ENCODE measurements at regions not wholly inside any gene's neighbourhood (a gene's known extent, or its start where the extent isn't known, plus 50 kb on each side); places are given as distances from the start of the nearest gene placed in this dataset.

DNA sequence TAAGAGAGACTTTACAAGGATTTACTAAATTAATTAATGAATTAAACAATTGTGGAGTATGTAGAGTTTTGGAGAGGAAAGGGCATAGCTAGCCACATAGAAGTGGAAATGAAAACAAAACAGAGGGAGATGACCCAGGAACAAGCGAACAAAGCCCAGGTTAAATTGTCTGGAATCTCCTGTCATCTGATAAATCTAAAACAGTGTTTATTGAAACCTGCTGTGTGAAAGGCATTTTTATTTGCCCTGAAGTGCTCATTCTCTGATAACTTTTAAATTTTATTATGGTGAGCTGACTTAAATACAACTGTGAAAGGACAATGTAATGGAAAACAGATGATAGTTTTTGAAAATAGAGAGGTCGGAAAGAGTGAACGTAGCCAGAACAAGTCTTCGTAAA lies 682.8 kb upstream of the KIRREL3 start:
- peaks cover 0 to 2% of the 10 kb centered on the region in 2 donors for H3K9me3 ChIP-seq
- TF ChIP-seq, protein P1, sequence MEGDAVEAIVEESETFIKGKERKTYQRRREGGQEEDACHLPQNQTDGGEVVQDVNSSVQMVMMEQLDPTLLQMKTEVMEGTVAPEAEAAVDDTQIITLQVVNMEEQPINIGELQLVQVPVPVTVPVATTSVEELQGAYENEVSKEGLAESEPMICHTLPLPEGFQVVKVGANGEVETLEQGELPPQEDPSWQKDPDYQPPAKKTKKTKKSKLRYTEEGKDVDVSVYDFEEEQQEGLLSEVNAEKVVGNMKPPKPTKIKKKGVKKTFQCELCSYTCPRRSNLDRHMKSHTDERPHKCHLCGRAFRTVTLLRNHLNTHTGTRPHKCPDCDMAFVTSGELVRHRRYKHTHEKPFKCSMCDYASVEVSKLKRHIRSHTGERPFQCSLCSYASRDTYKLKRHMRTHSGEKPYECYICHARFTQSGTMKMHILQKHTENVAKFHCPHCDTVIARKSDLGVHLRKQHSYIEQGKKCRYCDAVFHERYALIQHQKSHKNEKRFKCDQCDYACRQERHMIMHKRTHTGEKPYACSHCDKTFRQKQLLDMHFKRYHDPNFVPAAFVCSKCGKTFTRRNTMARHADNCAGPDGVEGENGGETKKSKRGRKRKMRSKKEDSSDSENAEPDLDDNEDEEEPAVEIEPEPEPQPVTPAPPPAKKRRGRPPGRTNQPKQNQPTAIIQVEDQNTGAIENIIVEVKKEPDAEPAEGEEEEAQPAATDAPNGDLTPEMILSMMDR (IDR thresholded peaks at IDR 0.05), result no peak
- no peaks in the 10 kb centered on the region for H3K36me3 ChIP-seq
- no peak for DNase-seq (ENCODE audit: low spot score)
- H3K27me3 ChIP-seq, result no peaks in the 10 kb centered on the region
- H3K4me1 ChIP-seq, result no peaks in the 10 kb centered on the region
- H3K27ac ChIP-seq, result no peak overlapping the region
- no peak overlapping the region for H3K4me3 ChIP-seq

DNA sequence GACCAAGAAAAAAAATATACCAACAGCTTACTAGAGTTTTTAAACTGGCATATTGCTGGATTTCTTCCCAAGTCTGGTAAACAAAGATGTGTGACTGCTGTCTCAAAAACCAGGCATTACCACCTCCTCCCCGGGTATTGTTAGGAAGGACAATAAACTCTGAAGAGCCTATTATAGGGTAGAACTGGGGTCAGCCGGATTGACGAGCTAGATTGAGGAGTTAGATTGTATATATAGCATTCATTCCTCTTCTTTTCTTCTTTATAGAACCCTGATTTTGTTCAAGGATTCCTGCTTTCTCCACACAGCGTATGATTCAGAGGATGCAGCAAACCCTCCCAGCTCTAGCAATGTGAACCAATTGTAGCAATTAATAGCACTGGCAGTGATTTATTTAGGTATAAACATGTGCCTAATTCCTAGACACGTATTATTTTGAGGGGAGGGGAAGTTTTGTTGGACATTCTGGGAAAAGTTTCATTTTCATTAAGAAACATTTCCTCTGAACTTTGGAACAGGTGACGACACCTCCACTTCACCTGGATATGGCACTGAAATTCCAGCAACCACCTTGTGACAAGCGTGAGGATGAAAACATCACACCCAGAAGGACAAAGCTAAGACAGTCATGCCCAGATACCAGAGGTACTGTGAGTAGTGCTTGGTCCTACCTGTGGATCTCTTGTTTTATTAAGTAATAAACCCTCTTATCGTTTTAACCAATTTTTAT lies 679.4 kb upstream of the KIRREL3 start:
- no peaks in the 10 kb centered on the region for H3K36me3 ChIP-seq

DNA sequence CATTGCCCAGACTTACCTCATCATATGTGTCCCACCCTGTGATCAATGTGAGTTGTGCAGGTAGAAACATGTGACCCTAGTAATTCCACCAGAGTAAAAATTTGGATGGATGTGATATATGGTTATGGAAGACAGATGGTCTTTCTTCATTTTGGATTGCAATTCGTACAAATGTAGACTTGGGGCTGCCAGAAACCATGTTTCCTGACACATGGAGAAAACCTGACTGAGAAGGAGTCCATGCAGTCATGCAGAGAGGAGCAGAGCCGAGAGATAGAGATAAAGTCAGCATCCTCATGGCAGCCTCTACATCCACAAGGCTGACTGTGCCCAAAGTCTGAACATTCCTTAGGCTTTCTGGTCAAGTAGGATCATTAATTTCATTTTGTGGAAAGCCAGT lies 678.1 kb upstream of the KIRREL3 start:
- peaks cover 0 to 2% of the 10 kb centered on the region in 2 donors for H3K9me3 ChIP-seq
- H3K36me3 ChIP-seq, result no peaks in the 10 kb centered on the region
- H3K4me3 ChIP-seq, result no peak overlapping the region
- peaks cover 0 to 5% of the 10 kb centered on the region in 2 donors for H3K4me1 ChIP-seq
- TF ChIP-seq, protein P1 (IDR thresholded peaks at IDR 0.05), result no peak
- no peaks in the 10 kb centered on the region for H3K27me3 ChIP-seq
- H3K27ac ChIP-seq, result no peak overlapping the region
- DNase-seq (ENCODE audit: low spot score), result no peak

More for the DNA sequence above, 679.4 kb upstream of the KIRREL3 start:
- H3K4me3 ChIP-seq, result no peak overlapping the region
- DNase-seq (ENCODE audit: low spot score), result no peak
- H3K4me1 ChIP-seq, result peaks cover 0 to 5% of the 10 kb centered on the region in 2 donors
- H3K27ac ChIP-seq, result no peak overlapping the region
- TF ChIP-seq, protein P1 (IDR thresholded peaks at IDR 0.05), result no peak
- peaks cover 0 to 2% of the 10 kb centered on the region in 2 donors for H3K9me3 ChIP-seq
- no peaks in the 10 kb centered on the region for H3K27me3 ChIP-seq

DNA sequence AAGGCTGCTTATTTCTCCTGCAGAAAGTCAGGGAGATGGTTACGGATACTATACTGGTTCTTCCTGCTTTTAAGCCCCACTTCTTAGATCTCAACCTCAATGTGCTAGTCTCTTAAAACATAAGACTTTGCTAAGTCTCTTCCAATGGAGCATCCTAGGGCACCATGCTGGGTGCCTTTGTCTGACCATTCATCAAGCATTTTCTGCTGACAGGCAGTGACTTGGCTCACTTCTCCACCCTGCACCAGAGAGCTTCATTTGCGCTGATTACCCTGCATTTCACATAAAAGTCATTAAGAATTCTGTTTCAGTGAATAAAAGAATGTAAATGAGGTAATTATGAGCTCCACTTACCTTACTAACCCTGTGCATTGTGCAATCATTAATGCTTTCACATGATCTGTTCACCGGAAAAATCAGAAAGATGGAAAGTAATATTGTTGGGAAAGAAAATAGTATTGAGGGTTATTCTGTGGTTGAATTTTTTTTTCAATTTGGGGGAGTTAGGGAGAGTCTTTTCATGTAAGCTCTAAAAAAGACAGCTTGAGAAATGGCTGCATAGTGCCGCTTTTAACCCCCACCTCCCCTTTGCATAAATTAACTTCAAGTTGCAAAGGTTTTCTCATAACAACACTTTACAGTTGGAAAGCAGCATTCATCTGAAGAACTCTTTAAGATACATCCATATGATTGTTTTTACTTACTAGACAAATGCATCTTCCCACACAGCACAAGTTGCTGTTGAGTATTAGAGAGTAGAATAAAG lies 677.3 kb upstream of the KIRREL3 start:
- H3K27me3 ChIP-seq, result no peaks in the 10 kb centered on the region
- H3K4me1 ChIP-seq, result peaks cover 0 to 5% of the 10 kb centered on the region in 2 donors
- TF ChIP-seq, protein P1 (IDR thresholded peaks at IDR 0.05), result no peak
- no peaks in the 10 kb centered on the region for H3K36me3 ChIP-seq
- no peaks in the 10 kb centered on the region for H3K9me3 ChIP-seq
- no peak overlapping the region for H3K4me3 ChIP-seq
- no peak for DNase-seq (ENCODE audit: low spot score)
- H3K27ac ChIP-seq, result no peak overlapping the region

DNA sequence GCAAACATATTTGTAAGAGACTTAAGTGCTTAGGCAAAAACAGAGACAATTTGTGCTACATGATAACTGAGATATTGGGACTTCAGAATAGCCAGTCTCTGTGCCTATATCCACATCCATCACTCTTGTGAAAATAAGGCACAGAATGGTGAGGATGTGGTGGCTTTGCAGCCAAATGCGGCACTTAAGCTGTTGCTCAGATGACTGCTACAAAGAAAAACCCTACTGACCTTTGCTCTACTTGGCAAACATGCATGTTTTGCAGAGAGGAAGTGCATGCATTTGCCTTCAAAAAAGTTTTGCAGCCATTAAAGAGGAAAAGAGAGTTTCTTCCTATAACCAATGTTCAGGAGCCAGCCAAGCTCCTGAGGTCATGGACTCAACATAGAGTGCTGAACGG lies 675.0 kb upstream of the KIRREL3 start:
- Histone ChIP-seq H3K27me3 (no peaks in the 10 kb centered on the region), H3K4me1 (peaks cover 0 to 5% of the 10 kb centered on the region in 2 donors), H3K36me3 (no peaks in the 10 kb centered on the region), H3K27ac (no peak overlapping the region), H3K4me3 (no peak overlapping the region), H3K9me3 (no peaks in the 10 kb centered on the region)
- TF ChIP-seq, protein P1 (IDR thresholded peaks at IDR 0.05), result no peak
- no peak for DNase-seq (ENCODE audit: low spot score)

Data from right atrium auricular region (tissue), 2 donors.